ENCODE measurements at regions not wholly inside any gene's neighbourhood (a gene's known extent, or its start where the extent isn't known, plus 50 kb on each side); places are given as distances from the start of the nearest gene placed in this dataset.

DNA sequence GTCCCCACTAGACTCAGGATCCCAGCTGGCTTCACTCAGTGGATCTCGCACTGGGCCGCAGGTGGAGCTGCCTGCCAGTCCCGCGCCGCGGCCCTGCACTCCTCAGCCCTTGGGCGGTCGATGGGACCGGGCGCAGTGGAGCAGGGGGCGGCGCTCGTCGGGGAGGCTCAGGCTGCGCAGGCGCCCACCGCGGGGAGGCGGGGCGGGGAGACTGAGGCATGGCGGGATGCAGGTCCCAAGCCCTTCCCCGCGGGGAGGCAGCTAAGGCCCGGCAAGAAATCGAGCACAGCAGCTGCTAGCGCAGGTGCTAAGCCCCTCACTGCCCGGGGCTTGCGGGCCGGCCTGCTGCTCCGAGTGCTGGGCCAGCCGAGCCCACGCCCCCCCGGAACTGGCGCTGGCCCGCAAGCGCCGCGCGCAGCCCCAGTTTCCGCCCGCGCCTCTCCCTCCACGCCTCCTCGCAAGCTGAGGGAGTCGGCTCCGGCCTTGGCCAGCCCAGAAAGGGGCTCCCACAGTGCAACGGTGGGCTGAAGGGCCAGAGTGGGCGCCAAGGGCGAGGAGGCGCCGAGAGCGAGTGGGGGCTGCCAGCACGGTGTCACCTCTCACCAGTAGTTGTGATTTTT, 1038.0 kb downstream of the PCDH19 start:
- BruUV-seq (replicated peaks): no TSS peak
- POLR2A ChIA-PET: no interaction called here
- ATAC-seq: no peak
- Histone ChIP-seq H3K79me2 (ENCODE audit: insufficient read depth, low read length) (no peaks in the 10 kb centered on the region), H3K9me2 (ENCODE audit: insufficient read depth) (no peaks in the 10 kb centered on the region), H3K9me3 (ENCODE audit: control insufficient read depth in 1 of 2, insufficient read depth in 1 of 2, low read depth in 1 of 2, low read length in 2 of 2) (no peaks in the 10 kb centered on the region), H3K4me2 (ENCODE audit: low read length) (no peak overlapping the region), H3K36me3 (ENCODE audit: control insufficient read depth in 1 of 2, insufficient read depth in 2 of 2, low read length in 2 of 2) (no peaks in the 10 kb centered on the region), H3K27ac (ENCODE audit: low read depth, low read length) (no peak overlapping the region), H4K20me1 (ENCODE audit: insufficient read depth) (no peaks in the 10 kb centered on the region), H3K4me3 (replicated peaks in 1 of 2; ENCODE audit: low read depth in 1 of 2, low read length in 2 of 2) (no peak overlapping the region), H2AFZ (ENCODE audit: low read depth, low read length, poor library complexity, severe bottlenecking) (no peak overlapping the region), H3K4me1 (ENCODE audit: control insufficient read depth in 1 of 2, insufficient read depth in 2 of 2, low read length in 2 of 2) (no peaks in the 10 kb centered on the region), H3K9ac (ENCODE audit: low read length) (no peak overlapping the region), H3K27me3 (ENCODE audit: insufficient read depth, low read length) (no peaks in the 10 kb centered on the region)
- CTCF ChIA-PET: no interaction called here
- DNase-seq (ENCODE audit: low read depth, low spot score): no peak
- RAD21 ChIA-PET (ENCODE audit: low non-redundant PET in 1 of 2, low total read pairs in 2 of 2, uncharacterized antibody in 2 of 2, unreplicated experiment in 2 of 2): no interaction called here
- intact Hi-C loops (cut with micrococcal nuclease): no loop called here
- TF ChIP-seq TCF7L2 (IDR thresholded peaks at IDR 0.05; ENCODE audit: borderline replicate concordance, extremely low read depth, insufficient read depth, insufficient read length) (no peak), POLR2A (IDR thresholded peaks at IDR 0.05; ENCODE audit: borderline replicate concordance, extremely low read depth, insufficient read depth, insufficient read length) (no peak), SIN3A (IDR thresholded peaks at IDR 0.05; ENCODE audit: low read depth) (no peak), EZH2 (IDR thresholded peaks at IDR 0.05) (no peak), POLR2AphosphoS5 (IDR thresholded peaks at IDR 0.05; ENCODE audit: low read depth, low read length) (no peak), RAD21 (IDR thresholded peaks at IDR 0.05; ENCODE audit: low read depth) (no peak), SP1 (IDR thresholded peaks at IDR 0.05; ENCODE audit: low read depth) (no peak), YY1 (IDR thresholded peaks at IDR 0.05; ENCODE audit: extremely low read depth, insufficient replicate concordance, low read depth, low read length) (no peak), CEBPB (IDR thresholded peaks at IDR 0.05; ENCODE audit: low read depth) (no peak)
- TF ChIP-seq, protein P1, sequence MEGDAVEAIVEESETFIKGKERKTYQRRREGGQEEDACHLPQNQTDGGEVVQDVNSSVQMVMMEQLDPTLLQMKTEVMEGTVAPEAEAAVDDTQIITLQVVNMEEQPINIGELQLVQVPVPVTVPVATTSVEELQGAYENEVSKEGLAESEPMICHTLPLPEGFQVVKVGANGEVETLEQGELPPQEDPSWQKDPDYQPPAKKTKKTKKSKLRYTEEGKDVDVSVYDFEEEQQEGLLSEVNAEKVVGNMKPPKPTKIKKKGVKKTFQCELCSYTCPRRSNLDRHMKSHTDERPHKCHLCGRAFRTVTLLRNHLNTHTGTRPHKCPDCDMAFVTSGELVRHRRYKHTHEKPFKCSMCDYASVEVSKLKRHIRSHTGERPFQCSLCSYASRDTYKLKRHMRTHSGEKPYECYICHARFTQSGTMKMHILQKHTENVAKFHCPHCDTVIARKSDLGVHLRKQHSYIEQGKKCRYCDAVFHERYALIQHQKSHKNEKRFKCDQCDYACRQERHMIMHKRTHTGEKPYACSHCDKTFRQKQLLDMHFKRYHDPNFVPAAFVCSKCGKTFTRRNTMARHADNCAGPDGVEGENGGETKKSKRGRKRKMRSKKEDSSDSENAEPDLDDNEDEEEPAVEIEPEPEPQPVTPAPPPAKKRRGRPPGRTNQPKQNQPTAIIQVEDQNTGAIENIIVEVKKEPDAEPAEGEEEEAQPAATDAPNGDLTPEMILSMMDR (IDR thresholded peaks at IDR 0.05 in 2 of 3, conservative IDR thresholded peaks at IDR 0.05 in 1 of 3; ENCODE audit: borderline replicate concordance in 1 of 3, insufficient read depth in 1 of 3, low read depth in 2 of 3, low read length in 2 of 3): no peak
- TF ChIP-seq, protein P2, sequence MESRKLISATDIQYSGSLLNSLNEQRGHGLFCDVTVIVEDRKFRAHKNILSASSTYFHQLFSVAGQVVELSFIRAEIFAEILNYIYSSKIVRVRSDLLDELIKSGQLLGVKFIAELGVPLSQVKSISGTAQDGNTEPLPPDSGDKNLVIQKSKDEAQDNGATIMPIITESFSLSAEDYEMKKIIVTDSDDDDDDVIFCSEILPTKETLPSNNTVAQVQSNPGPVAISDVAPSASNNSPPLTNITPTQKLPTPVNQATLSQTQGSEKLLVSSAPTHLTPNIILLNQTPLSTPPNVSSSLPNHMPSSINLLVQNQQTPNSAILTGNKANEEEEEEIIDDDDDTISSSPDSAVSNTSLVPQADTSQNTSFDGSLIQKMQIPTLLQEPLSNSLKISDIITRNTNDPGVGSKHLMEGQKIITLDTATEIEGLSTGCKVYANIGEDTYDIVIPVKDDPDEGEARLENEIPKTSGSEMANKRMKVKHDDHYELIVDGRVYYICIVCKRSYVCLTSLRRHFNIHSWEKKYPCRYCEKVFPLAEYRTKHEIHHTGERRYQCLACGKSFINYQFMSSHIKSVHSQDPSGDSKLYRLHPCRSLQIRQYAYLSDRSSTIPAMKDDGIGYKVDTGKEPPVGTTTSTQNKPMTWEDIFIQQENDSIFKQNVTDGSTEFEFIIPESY (IDR thresholded peaks at IDR 0.05; ENCODE audit: extremely low read depth, insufficient replicate concordance, low read length): no peak
